Neural crest cell (in vitro differentiated cells): ENCODE measurements at regions not wholly inside any gene's neighbourhood (a gene's known extent, or its start where the extent isn't known, plus 50 kb on each side); places are given as distances from the start of the nearest gene placed in this dataset.

ENCODE experiments used
- DNase-seq: peaks from one replicate; pipeline ENCODE4 v3.0.0; 2021; ENCODE audit warnings: low read depth, mixed read lengths, low spot score
- H3K27ac Mint-ChIP-seq: one replicate; pipeline ENCODE4 v1.8.0; 2021; ENCODE audit warnings: mild to moderate bottlenecking, mixed read lengths; ENCODE audit not compliant: unreplicated experiment
- H3K27me3 Mint-ChIP-seq: 2 replicates; pipeline ENCODE4 v1.8.0; 2021; ENCODE audit warnings: low read depth, mild to moderate bottlenecking, mixed read lengths
- H3K36me3 Mint-ChIP-seq: 2 replicates; pipeline ENCODE4 v1.8.0; 2021; ENCODE audit warnings: low read depth, mild to moderate bottlenecking, mixed read lengths
- H3K4me1 Mint-ChIP-seq: 2 replicates; pipeline ENCODE4 v1.8.0; 2021; ENCODE audit warnings: mixed read lengths
- H3K4me3 Mint-ChIP-seq: one replicate; pipeline ENCODE4 v1.8.0; 2021; ENCODE audit warnings: mild to moderate bottlenecking, mixed read lengths
- H3K9me3 Mint-ChIP-seq: 2 replicates; pipeline ENCODE4 v1.8.0; 2021; ENCODE audit warnings: mixed read lengths
- TF ChIP-seq, protein P1 (sequence below): fragments of 200-600 bp; sonication (generic); conservative IDR thresholded peaks from 2 replicates; pipeline ENCODE4 v1.5.0; 2021; ENCODE audit warnings: antibody characterized with exemption, mild to moderate bottlenecking

GRCh38 chr2:156864325-156864724, 393.2 kb upstream of the GALNT5 start:
- Mint-ChIP-seq H3K27me3 (no peaks in the 10 kb centered on the region), H3K9me3 (no peaks in the 10 kb centered on the region), H3K27ac (no peak overlapping the region), H3K4me1 (no peaks in the 10 kb centered on the region), H3K36me3 (no peaks in the 10 kb centered on the region), H3K4me3 (no peak overlapping the region)
- TF ChIP-seq, protein P1, sequence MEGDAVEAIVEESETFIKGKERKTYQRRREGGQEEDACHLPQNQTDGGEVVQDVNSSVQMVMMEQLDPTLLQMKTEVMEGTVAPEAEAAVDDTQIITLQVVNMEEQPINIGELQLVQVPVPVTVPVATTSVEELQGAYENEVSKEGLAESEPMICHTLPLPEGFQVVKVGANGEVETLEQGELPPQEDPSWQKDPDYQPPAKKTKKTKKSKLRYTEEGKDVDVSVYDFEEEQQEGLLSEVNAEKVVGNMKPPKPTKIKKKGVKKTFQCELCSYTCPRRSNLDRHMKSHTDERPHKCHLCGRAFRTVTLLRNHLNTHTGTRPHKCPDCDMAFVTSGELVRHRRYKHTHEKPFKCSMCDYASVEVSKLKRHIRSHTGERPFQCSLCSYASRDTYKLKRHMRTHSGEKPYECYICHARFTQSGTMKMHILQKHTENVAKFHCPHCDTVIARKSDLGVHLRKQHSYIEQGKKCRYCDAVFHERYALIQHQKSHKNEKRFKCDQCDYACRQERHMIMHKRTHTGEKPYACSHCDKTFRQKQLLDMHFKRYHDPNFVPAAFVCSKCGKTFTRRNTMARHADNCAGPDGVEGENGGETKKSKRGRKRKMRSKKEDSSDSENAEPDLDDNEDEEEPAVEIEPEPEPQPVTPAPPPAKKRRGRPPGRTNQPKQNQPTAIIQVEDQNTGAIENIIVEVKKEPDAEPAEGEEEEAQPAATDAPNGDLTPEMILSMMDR, result no peak
- DNase-seq, result no peak

GRCh38 chr2:156864753-156865152, 392.8 kb upstream of the GALNT5 start:
- H3K27ac Mint-ChIP-seq, result no peak overlapping the region
- H3K4me3 Mint-ChIP-seq, result no peak overlapping the region
- H3K9me3 Mint-ChIP-seq, result no peaks in the 10 kb centered on the region
- no peaks in the 10 kb centered on the region for H3K36me3 Mint-ChIP-seq
- no peaks in the 10 kb centered on the region for H3K4me1 Mint-ChIP-seq
- H3K27me3 Mint-ChIP-seq, result no peaks in the 10 kb centered on the region
- no peak for DNase-seq
- TF ChIP-seq, protein P1, result no peak

- Mint-ChIP-seq H3K9me3 (no peaks in the 10 kb centered on the region), H3K4me3 (no peak overlapping the region), H3K27me3 (no peaks in the 10 kb centered on the region), H3K36me3 (no peaks in the 10 kb centered on the region), H3K27ac (no peak overlapping the region), H3K4me1 (no peaks in the 10 kb centered on the region)
- no peak for DNase-seq
- TF ChIP-seq, protein P1, result no peak
Measured at GRCh38 chr2:156867201-156867600, 390.3 kb upstream of the GALNT5 start.

GRCh38 chr2:156874707-156875106, 382.8 kb upstream of the GALNT5 start:
- Mint-ChIP-seq H3K36me3 (no peaks in the 10 kb centered on the region), H3K4me1 (no peaks in the 10 kb centered on the region), H3K9me3 (no peaks in the 10 kb centered on the region), H3K4me3 (no peak overlapping the region), H3K27me3 (no peaks in the 10 kb centered on the region), H3K27ac (no peak overlapping the region)
- TF ChIP-seq, protein P1, result no peak
- no peak for DNase-seq

DNA sequence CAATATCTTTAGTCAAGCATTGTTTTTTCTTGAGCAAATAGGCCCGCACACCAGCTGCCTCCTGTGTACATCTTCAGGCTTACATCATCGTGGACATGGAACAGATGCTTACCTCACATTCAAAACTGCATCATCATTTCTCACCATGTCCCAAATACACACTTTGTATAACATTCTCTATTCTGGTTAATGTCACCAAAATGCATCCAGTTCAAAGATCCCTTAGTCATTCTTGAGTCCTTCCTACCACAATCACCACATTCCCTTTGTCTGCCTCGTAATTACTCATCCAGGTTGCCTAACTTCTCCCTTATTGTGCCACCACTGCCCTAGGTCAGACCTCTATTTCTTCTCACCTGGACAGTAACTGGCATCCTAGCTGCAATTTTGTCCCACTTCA, 373.7 kb upstream of the GALNT5 start:
- H3K4me1 Mint-ChIP-seq, result no peaks in the 10 kb centered on the region
- no peak for DNase-seq
- no peaks in the 10 kb centered on the region for H3K27me3 Mint-ChIP-seq
- TF ChIP-seq, protein P1, result no peak
- H3K27ac Mint-ChIP-seq, result no peak overlapping the region
- H3K4me3 Mint-ChIP-seq, result no peak overlapping the region
- H3K9me3 Mint-ChIP-seq, result no peaks in the 10 kb centered on the region
- no peaks in the 10 kb centered on the region for H3K36me3 Mint-ChIP-seq

DNA sequence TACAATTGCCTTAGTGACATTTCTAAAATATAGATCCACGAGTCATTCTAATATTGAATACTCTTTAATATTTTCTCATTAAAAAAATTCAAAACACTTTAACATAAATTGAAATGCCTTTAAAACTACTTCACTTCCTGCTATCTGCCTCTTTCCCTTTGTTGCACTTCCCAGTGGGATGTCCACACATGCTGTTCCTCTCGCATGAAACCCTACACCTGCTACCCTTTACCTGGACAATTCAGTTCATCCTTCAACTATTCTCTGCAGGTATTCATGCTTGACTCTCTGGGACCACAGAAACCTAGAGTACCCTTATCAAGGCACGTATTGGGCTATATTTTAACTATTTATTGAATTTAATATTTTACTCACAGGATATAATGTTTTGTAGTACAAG, 373.3 kb upstream of the GALNT5 start:
- Mint-ChIP-seq H3K27ac (no peak overlapping the region), H3K36me3 (no peaks in the 10 kb centered on the region), H3K9me3 (no peaks in the 10 kb centered on the region), H3K4me1 (no peaks in the 10 kb centered on the region), H3K4me3 (no peak overlapping the region), H3K27me3 (no peaks in the 10 kb centered on the region)
- TF ChIP-seq, protein P1, result no peak
- DNase-seq, result no peak
